Stimulated activated CD4-positive, alpha-beta T cell treated with anti-CD3 and anti-CD28 coated beads, Interleukin-12 subunit alpha, Interleukin-12 subunit beta, amount 100 ng/mL, for 4 hours (primary cell): ENCODE measurements at regions not wholly inside any gene's neighbourhood (a gene's known extent, or its start where the extent isn't known, plus 50 kb on each side); places are given as distances from the start of the nearest gene placed in this dataset.
"Not testable (repeated sequence)": the region's sequence is repeated elsewhere in the genome, so short reads cannot be mapped to it uniquely, and the experiment has no call there.

Experiments
- DNase-seq: peaks from one replicate; pipeline ENCODE4 v3.0.0-alpha.2; 2020

GRCh38 chr11:39120890-39121289 is 2338.6 kb downstream of the LRRC4C start:
- DNase-seq: no peak

- no peak for DNase-seq
Observed at GRCh38 chr11:39113606-39114005, 2345.8 kb downstream of the LRRC4C start.

- DNase-seq: no peak
Observed at GRCh38 chr11:39102236-39102635, 2357.2 kb downstream of the LRRC4C start.

- DNase-seq: no peak
Observed at GRCh38 chr11:39078465-39078864, 2381.0 kb downstream of the LRRC4C start.

DNA sequence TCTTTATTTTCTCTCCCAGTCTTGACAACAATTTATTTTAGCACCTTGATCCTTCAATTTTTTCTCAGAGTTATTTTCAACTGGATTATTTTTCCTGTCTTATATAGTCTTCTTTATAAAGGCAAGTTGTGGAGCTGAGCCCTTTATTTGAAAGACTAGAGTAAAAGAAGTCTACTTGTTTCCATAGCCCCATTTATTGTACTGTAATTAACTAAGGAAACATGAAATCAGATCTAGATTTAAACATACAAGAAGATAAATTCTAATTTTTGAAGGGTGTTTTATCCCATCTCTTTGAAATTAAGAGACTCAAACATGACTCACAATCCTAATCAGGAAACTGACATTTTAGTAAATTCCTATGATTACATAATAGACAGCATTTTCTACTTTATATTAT is 2421.8 kb downstream of the LRRC4C start:
- no peak for DNase-seq

- DNase-seq: no peak
Observed at GRCh38 chr11:39036021-39036420, 2423.4 kb downstream of the LRRC4C start.

DNA sequence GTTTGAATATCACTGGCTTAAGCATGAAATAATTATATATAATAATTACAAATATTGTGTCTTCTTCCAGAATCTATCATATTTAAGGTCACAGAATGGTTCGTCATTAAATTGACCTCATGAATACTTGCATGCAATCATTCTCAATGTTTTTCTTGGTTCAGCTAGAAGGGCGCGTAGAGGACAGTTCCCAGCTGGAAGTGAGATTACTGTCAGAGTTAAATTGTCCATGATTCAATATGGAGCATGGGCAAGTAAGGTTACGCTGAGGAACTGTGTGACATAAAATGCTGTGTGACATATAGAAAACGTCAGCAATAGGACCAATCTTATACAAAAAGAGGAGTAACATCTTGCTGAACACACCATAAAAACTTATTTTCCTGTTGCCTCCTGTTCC is 2423.5 kb upstream of the RAG2 start:
- no peak for DNase-seq

GRCh38 chr11:39011797-39012196 is 2413.8 kb upstream of the RAG2 start:
- DNase-seq: no peak

- DNase-seq: no peak
Observed at GRCh38 chr11:38990841-38991240, 2392.8 kb upstream of the RAG2 start.

DNA sequence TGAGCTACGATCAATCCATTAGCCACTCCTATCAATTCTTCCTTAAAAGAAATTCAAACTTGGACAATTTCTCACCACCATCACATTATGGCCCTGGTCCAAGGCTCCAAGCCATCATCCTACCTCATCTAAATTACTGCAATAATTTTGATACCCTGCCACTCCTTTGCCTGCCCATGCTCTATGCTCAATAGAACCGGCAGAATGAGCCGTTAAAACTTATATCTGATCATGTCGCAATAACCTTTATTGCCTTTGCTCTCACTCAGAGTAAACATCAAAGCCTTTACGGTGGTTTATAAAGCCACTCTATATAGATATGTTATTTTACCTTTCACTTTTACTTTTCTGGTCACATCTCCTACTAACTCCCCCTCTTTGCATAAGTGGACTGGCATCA is 2392.1 kb upstream of the RAG2 start:
- DNase-seq: no peak

- no peak for DNase-seq
Observed at GRCh38 chr11:38988908-38989307, 2390.9 kb upstream of the RAG2 start.

- no peak for DNase-seq
Observed at GRCh38 chr11:38972220-38972619, 2374.2 kb upstream of the RAG2 start.

DNA sequence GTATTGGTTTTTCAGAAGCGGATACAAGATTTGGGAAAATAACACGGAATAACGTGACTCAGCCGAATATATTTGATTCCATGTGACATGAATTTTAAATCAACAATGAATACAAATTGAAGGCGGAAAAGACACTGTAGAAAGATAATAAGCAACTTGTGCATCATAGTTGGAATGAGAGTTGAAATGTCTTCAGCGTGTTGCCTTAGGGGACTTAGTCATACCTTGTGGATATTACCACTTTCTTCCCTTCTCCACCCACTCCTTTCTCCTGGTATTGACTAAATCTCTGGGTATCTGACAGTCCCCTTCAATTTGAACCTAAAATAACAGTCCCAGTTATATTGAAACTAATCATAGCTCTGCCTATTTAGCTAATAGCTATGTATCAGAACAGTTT is 2373.1 kb upstream of the RAG2 start:
- DNase-seq: no peak

- no peak for DNase-seq
Observed at GRCh38 chr11:38968951-38969350, 2370.9 kb upstream of the RAG2 start.

GRCh38 chr11:38952698-38953097 is 2354.7 kb upstream of the RAG2 start:
- DNase-seq: no peak

- no peak for DNase-seq
Observed at GRCh38 chr11:38950867-38951266, 2352.8 kb upstream of the RAG2 start.

DNA sequence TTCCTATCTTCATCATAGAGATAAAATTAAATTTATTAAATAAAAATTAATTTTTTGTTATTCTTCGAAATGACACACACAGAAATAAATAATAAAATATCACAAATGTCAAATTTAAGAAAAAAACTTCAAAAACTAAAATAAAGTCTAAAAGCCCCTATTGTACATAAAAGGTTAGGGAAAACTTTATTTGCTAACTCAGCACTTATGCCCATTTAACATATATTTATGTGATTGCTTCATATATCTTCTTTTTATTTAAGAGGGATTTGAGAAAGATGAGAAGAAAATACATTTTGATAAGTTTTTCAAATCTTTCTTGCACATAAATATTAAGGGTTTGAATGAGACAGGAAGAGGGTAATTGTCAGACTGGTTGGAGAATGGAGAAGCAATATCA is 2350.4 kb upstream of the RAG2 start:
- no peak for DNase-seq

- DNase-seq: no peak
Observed at GRCh38 chr11:38937709-38938108, 2339.7 kb upstream of the RAG2 start.

DNA sequence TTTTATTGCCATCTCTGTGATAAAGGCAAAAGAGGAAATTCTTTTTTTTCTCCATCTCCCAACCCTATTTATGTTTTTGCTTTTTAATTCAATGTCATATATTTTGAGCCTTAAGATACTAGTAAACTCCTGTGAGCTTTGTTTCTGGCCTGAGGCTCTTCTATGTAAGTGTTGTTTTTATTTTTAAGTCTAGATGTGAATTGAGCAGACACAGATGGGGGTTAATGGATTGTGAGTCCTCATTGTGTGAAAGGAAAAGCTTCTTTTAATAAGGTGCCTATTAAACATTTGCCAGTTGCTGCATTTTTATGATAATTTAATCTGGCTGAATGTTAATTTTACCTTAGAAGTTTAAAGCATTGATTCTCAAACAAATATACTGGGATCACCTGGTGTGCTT is 2337.9 kb upstream of the RAG2 start:
- no peak for DNase-seq

GRCh38 chr11:38927993-38928392 is 2330.0 kb upstream of the RAG2 start:
- DNase-seq: no peak

DNA sequence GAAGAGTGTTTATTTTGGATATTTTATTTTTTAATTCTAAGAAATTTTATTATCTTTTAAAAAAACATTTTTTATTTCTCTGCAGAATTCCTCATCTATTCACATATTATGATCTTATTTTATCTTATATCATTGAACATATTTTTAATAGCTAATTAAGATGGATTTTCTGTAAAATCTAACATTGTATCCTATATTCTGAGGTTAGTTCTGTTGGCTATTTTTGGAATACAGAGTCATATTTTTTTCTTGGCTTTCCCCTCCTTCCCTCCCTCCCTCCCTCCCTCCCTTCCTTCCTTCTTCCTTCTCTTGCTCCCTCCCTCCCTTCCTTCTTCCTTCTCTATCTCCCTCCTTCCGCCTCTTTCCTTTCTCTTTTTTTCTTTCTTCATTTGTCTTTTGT is 2326.6 kb upstream of the RAG2 start:
- DNase-seq: no peak

DNA sequence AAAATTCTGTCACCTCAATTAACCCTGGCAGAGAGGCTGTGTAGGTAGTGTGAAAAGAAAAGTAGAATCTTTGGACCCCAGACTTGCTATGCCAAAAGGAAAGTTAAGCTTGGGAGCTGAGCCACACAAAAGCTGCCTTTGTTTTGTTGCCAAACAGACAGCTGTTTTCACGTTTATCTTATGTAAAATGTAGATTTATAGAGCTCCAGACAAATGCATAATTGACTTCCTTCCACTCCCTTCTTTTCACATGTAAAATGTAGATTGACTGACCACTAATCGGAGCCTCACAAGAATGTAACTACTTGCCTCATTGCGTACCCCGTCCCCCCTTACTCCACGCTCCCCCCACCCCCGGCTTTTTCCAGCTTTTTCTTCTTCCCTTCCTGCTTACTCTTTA is 2302.2 kb upstream of the RAG2 start:
- no peak for DNase-seq

- not testable (repeated sequence) for DNase-seq
Observed at GRCh38 chr11:38894201-38894600, 2296.2 kb upstream of the RAG2 start.

- DNase-seq: no peak
Observed at GRCh38 chr11:38884145-38884865, 2286.3 kb upstream of the RAG2 start.

DNA sequence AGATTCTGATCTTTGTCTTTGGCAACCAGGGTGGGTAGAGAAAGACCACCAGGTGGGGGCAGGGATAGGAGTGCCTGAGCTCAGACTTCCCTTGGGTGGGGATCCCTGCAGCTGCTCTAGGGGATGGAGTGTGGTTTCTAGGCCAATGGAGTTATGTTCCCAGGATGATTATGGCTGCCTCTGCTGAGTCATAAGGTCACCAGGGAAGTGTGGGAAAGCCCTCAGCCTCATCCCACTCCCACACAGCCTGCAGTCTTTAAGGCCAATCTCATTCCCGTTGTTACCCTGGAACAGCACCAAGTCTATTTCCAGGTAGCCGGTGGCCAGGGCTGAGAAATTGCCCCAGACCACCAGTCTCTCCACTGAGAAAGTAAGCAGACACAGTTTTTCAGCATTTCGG is 2269.3 kb upstream of the RAG2 start:
- no peak for DNase-seq

DNA sequence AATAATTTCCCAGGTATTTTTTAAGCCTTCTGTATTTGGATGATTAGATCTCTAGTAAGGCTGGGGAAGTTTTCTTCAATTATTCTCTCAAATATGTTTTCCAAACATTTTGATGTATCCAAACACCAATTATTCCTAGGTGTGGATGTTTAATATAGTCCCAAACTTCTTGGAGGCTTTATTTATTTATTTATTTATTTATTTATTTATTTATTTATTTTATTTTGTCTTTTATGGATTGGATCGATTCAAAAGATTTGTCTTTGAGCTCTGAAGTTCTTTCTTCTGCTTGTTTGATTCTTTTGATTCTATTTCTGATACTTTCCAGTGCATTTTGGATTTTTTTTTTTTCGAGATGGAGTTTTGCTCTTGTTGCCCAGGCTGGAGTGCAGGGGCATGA is 2267.9 kb upstream of the RAG2 start:
- DNase-seq: no peak
